K562 (cell line): ENCODE measurements at regions not wholly inside any gene's neighbourhood (a gene's known extent, or its start where the extent isn't known, plus 50 kb on each side); places are given as distances from the start of the nearest gene placed in this dataset.

Experiments
- ATAC-seq: fragments of 200-7000 bp; cut with Tn5 transposase; 3 replicates; pipeline ENCODE4 v1.9.1; 2020; ENCODE audit warnings: moderate library complexity
- BruUV-seq: library from RNA; stranded (reverse); fragments of 400-500 nt; replicated peaks from 2 replicates; lab custom pipeline; 2021; lab: Mats Ljungman, UMichigan
- CTCF ChIA-PET: fragments of 300-600 bp; formaldehyde crosslinking; extraction: SDS; loops from one replicate; lab custom pipeline; 2021; ENCODE audit warnings: low intra/inter-chr PET ratio; lab: Yijun Ruan, JAX
- POLR2A ChIA-PET: fragments of 300-600, 350-650 bp; sonication (Branson Sonifier 250); formaldehyde crosslinking; extraction: SDS; loops from one replicate; lab custom pipeline; 2021; ENCODE audit warnings: antibody characterized with exemption, inconsistent platforms; lab: Yijun Ruan, JAX
- DNase-seq, 4 experiments: peaks; one replicate each; pipeline versions ENCODE4 v3.0.0 to v3.0.0-alpha.2; 2011 to 2018; ENCODE audit warnings: low spot score in 3 of 4, mixed read lengths in 3 of 4; ENCODE audit errors: extremely low read depth in 1 of 4
- FAIRE-seq: peaks from 2 replicates; lab custom pipeline; 2011; peaks lifted over from hg19 to GRCh38; lab: Jason Lieb, UNC
- H2AFZ ChIP-seq: 2 replicates; pipeline ENCODE4 v1.6.0; 2011; ENCODE audit warnings: low read depth, low read length, control low read depth, inconsistent platforms
- H3K27ac ChIP-seq: fragments of 200-600 bp; 3 replicates; pipeline ENCODE4 v1.8.0; 2011; ENCODE audit warnings: low read depth, mild to moderate bottlenecking, control low read depth, inconsistent platforms, low read length, moderate library complexity, mixed read lengths; ENCODE audit errors: extremely low read depth
- H3K27me3 ChIP-seq, 2 experiments: fragments of 300-600 bp in 1 of 2; 2 replicates in 1 of 2; 3 replicates in 1 of 2; pipeline versions ENCODE4 v1.6.0 to v1.8.0; 2011; ENCODE audit warnings: inconsistent platforms in 2 of 2, low read length in 2 of 2, mild to moderate bottlenecking in 1 of 2, mixed read lengths in 1 of 2, moderate library complexity in 1 of 2; ENCODE audit not compliant: control insufficient read depth in 2 of 2, insufficient read depth in 2 of 2
- H3K36me3 ChIP-seq: fragments of 300-600 bp; 3 replicates; pipeline ENCODE4 v1.8.0; 2011; ENCODE audit warnings: mild to moderate bottlenecking, low read length, inconsistent platforms; ENCODE audit not compliant: control insufficient read depth, insufficient read depth
- H3K4me1 ChIP-seq, 2 experiments: fragments of 200-600 bp in 1 of 2; replicated peaks in 1 of 2; 2 replicates in 1 of 2; 3 replicates in 1 of 2; pipeline versions ENCODE4 v1.5.1 to v1.8.0; 2011; ENCODE audit warnings: inconsistent platforms in 2 of 2, low read length in 2 of 2, mild to moderate bottlenecking in 1 of 2, mixed read lengths in 1 of 2, moderate library complexity in 1 of 2; ENCODE audit not compliant: control insufficient read depth in 2 of 2, insufficient read depth in 2 of 2
- H3K4me2 ChIP-seq: 2 replicates; pipeline ENCODE4 v1.6.1; 2011; ENCODE audit warnings: low read length, control low read depth, inconsistent platforms, mixed read lengths; ENCODE audit not compliant: insufficient read depth
- H3K4me3 ChIP-seq: fragments of 200-600 bp; sonication (generic), shearing (Covaris generic); 2 replicates; pipeline ENCODE4 v1.5.1; 2016; ENCODE audit warnings: control low read depth, inconsistent platforms
- H3K79me2 ChIP-seq: fragments of 200-600 bp; 3 replicates; pipeline ENCODE4 v1.8.0; 2011; ENCODE audit warnings: low read length, inconsistent platforms; ENCODE audit not compliant: control insufficient read depth, insufficient read depth
- H3K9ac ChIP-seq, 2 experiments: 2 replicates each; pipeline versions ENCODE4 v1.6.0 to v1.6.1; 2011; ENCODE audit warnings: low read depth in 2 of 2, low read length in 2 of 2, control low read depth in 1 of 2, inconsistent platforms in 1 of 2, mild to moderate bottlenecking in 1 of 2, mixed read lengths in 1 of 2; ENCODE audit not compliant: insufficient read depth in 1 of 2
- H3K9me1 ChIP-seq: one replicate; pipeline ENCODE4 v1.6.0; 2011; ENCODE audit warnings: inconsistent platforms, mild to moderate bottlenecking, low read length, moderate library complexity; ENCODE audit not compliant: control insufficient read depth, insufficient read depth
- H3K9me3 ChIP-seq: replicated peaks from 2 replicates; pipeline ENCODE4 v1.5.1; 2011; ENCODE audit warnings: low read depth, low read length, inconsistent platforms; ENCODE audit not compliant: control insufficient read depth, insufficient read depth
- H4K20me1 ChIP-seq: replicated peaks from 2 replicates; pipeline ENCODE4 v1.6.1; 2011; ENCODE audit warnings: low read length, inconsistent platforms, mixed read lengths; ENCODE audit not compliant: control insufficient read depth, insufficient read depth
- FOXK2 ChIP-seq, 2 experiments: fragments of 450-650 bp; IDR thresholded peaks in 1 of 2; conservative IDR thresholded peaks in 1 of 2; 2 replicates each; pipeline ENCODE4 v1.6.1; 2016; ENCODE audit warnings: low read depth in 2 of 2, mild to moderate bottlenecking in 1 of 2
- MEF2A ChIP-seq: IDR thresholded peaks from 2 replicates; pipeline ENCODE4 v1.6.1; 2011; ENCODE audit warnings: low read depth, mild to moderate bottlenecking, low read length, moderate library complexity; ENCODE audit not compliant: control insufficient read depth
- MTA2 ChIP-seq: fragments of 450-650 bp; IDR thresholded peaks from 2 replicates; pipeline ENCODE4 v1.6.1; 2016; ENCODE audit warnings: low read depth
- POLR2AphosphoS2 ChIP-seq: IDR thresholded peaks from 2 replicates; pipeline ENCODE4 v1.6.1; 2012; ENCODE audit warnings: low read length, improper control_type of control experiment
- SP2 ChIP-seq: IDR thresholded peaks from 2 replicates; pipeline ENCODE4 v1.6.1; 2011; ENCODE audit warnings: mild to moderate bottlenecking, low read depth, low read length, moderate library complexity; ENCODE audit not compliant: poor library complexity, severe bottlenecking; ENCODE audit errors: extremely low read depth
- TFAM ChIP-seq: fragments of 250-450 bp; sonication (Bioruptor Pico); conservative IDR thresholded peaks from 2 replicates; pipeline ENCODE4 v1.5.0; 2021; ENCODE audit warnings: mild to moderate bottlenecking, moderate library complexity
- ZBTB34 ChIP-seq: fragments of 250-450 bp; sonication (Bioruptor Pico); IDR thresholded peaks from 2 replicates; pipeline ENCODE4 v1.8.0; 2021; ENCODE audit warnings: mild to moderate bottlenecking, moderate library complexity
- whole genome bisulfite sequencing: fragments of 100-300 bp; shearing (Covaris generic); methylation state at CpG from one replicate; pipeline ENCODE4 v1.1.6; 2016; ENCODE audit warnings: low coverage, mixed read lengths; ENCODE audit not compliant: insufficient coverage; ENCODE audit errors: missing lambda C conversion rate; 5-methylcytosine and 5-hydroxymethylcytosine counted together
- in situ Hi-C: fragments of 300-500 bp; cut with MboI; formaldehyde crosslinking; loops from 4 replicates; pipeline ENCODE4 v1.15.0; 2018; ENCODE audit warnings: inconsistent platforms, mixed read lengths
- intact Hi-C: fragments of 100-400 bp; cut with micrococcal nuclease; formaldehyde crosslinking; loops from 2 replicates; pipeline ENCODE4 v1.14.2; 2022

GRCh38 chr17:68792873-68793272 lies 162.3 kb downstream of the ABCA8 start:
- no peaks in the 10 kb centered on the region for H3K79me2 ChIP-seq
- no peak for ATAC-seq
- WGBS: 12% methylated on average over 2 of the region's 2 CpGs
- peaks cover 0 to 13% of the 10 kb centered on the region in 2 experiments; a peak in 3 of 5 replicates for H3K4me1 ChIP-seq
- no peaks in the 10 kb centered on the region for H3K9me3 ChIP-seq
- no peaks in the 10 kb centered on the region for H3K27me3 ChIP-seq
- intact Hi-C loops (no loop called here), in situ Hi-C loops (no loop called here)
- H3K4me2 ChIP-seq: no peak overlapping the region
- ChIA-PET POLR2A (no interaction called here), CTCF (no interaction called here)
- H4K20me1 ChIP-seq: no peaks in the 10 kb centered on the region
- no peak for DNase-seq
- no peak for FAIRE-seq
- no peak for TF ChIP-seq POLR2AphosphoS2
- TF ChIP-seq FOXK2 (conservative IDR thresholded peaks at IDR 0.05 in 1 of 2, IDR thresholded peaks at IDR 0.05 in 1 of 2; ENCODE audit: low read depth in 2 of 2): no peak
- no peak for TF ChIP-seq MTA2
- no peak for TF ChIP-seq MEF2A
- TF ChIP-seq ZBTB34: no peak
- TF ChIP-seq SP2: no peak
- TF ChIP-seq TFAM (CRISPR knock-in tag): no peak
- no peak overlapping the region for H2AFZ ChIP-seq
- no peaks in the 10 kb centered on the region for H3K36me3 ChIP-seq
- H3K9ac ChIP-seq: no peak overlapping the region
- no peaks in the 10 kb centered on the region for H3K9me1 ChIP-seq
- H3K27ac ChIP-seq: no peak overlapping the region
- no peak overlapping the region for H3K4me3 ChIP-seq
- no TSS peak for BruUV-seq
